Germinal center (tissue), 1 donor: ENCODE measurements at regions not wholly inside any gene's neighbourhood (a gene's known extent, or its start where the extent isn't known, plus 50 kb on each side); places are given as distances from the start of the nearest gene placed in this dataset.

Source experiments
- DNase-seq: peaks from one replicate; pipeline ENCODE4 v3.0.0; 2012; ENCODE audit warnings: mixed read lengths, low spot score

- DNase-seq = no peak
These were observed 152.8 kb upstream of the IER5L start for GRCh38 chr9:129330711-129331492.

GRCh38 chr9:129328355-129329042 is 150.4 kb upstream of the IER5L start:
- no peak for DNase-seq

GRCh38 chr9:129327552-129328328 is 149.7 kb upstream of the IER5L start:
- DNase-seq = no peak

GRCh38 chr9:129326061-129327005 is 148.3 kb upstream of the IER5L start:
- DNase-seq = no peak

- DNase-seq = no peak
These were observed 146.9 kb upstream of the IER5L start for GRCh38 chr9:129324808-129325502.

- no peak for DNase-seq
These were observed 146.0 kb upstream of the IER5L start for GRCh38 chr9:129323999-129324553.

GRCh38 chr9:129323376-129323998 is 145.4 kb upstream of the IER5L start:
- no peak for DNase-seq

- DNase-seq = no peak
These were observed 144.7 kb upstream of the IER5L start for GRCh38 chr9:129322641-129323375.

- no peak for DNase-seq
These were observed 144.1 kb upstream of the IER5L start for GRCh38 chr9:129322022-129322621.

- DNase-seq = no peak
These were observed 143.4 kb upstream of the IER5L start for GRCh38 chr9:129321286-129322021.

- peak; percentile 31 for DNase-seq
These were observed 142.7 kb upstream of the IER5L start for GRCh38 chr9:129320575-129321285.

- DNase-seq = no peak
These were observed 141.9 kb upstream of the IER5L start for GRCh38 chr9:129319938-129320481.

GRCh38 chr9:129319076-129319937 is 141.2 kb upstream of the IER5L start:
- DNase-seq = no peak

GRCh38 chr9:129318121-129319075 is 140.3 kb upstream of the IER5L start:
- DNase-seq = no peak
